Neural cell (in vitro differentiated cells): ENCODE measurements at regions not wholly inside any gene's neighbourhood (a gene's known extent, or its start where the extent isn't known, plus 50 kb on each side); places are given as distances from the start of the nearest gene placed in this dataset.

ENCODE experiments used
- H2AFZ ChIP-seq: fragments of 200-600, 300-800 bp; sonication (generic), shearing (Covaris generic); 2 replicates; pipeline ENCODE4 v1.6.0; 2014; ENCODE audit warnings: low read depth, mild to moderate bottlenecking, antibody characterized with exemption, low read length, moderate library complexity
- H3F3A ChIP-seq: fragments of 200-600 bp; shearing (Covaris generic); 2 replicates; pipeline ENCODE4 v1.6.1; 2016; ENCODE audit warnings: mild to moderate bottlenecking, moderate library complexity, mixed read lengths, antibody characterized with exemption, low read length; ENCODE audit not compliant: insufficient read depth, poor library complexity, severe bottlenecking
- H3K27ac ChIP-seq: fragments of 200-600, 300-800 bp; sonication (generic), shearing (Covaris generic); 2 replicates; pipeline ENCODE4 v1.5.1; 2014; ENCODE audit warnings: mild to moderate bottlenecking, low read length, moderate library complexity
- H3K27me3 ChIP-seq: fragments of 300-800, 200-600 bp; sonication (generic), shearing (Covaris generic); 2 replicates; pipeline ENCODE4 v1.6.0; 2014; ENCODE audit warnings: mild to moderate bottlenecking, low read depth, low read length, moderate library complexity; ENCODE audit not compliant: insufficient read depth
- H3K36me3 ChIP-seq: fragments of 300-800, 200-600 bp; sonication (generic), shearing (Covaris generic); 2 replicates; pipeline ENCODE4 v1.5.1; 2014; ENCODE audit warnings: mild to moderate bottlenecking, antibody characterized with exemption, low read length, moderate library complexity; ENCODE audit not compliant: insufficient read depth
- H3K4me2 ChIP-seq: fragments of 300-800, 200-600 bp; sonication (generic), shearing (Covaris generic); 2 replicates; pipeline ENCODE4 v1.6.0; 2014; ENCODE audit warnings: mild to moderate bottlenecking, low read length
- H3K4me3 ChIP-seq: fragments of 300-800, 200-600 bp; sonication (generic), shearing (Covaris generic); 2 replicates; pipeline ENCODE4 v1.5.1; 2014; ENCODE audit warnings: mild to moderate bottlenecking, low read length, moderate library complexity
- H3K79me2 ChIP-seq: fragments of 200-600 bp; shearing (Covaris generic); replicated peaks from 2 replicates; pipeline ENCODE4 v1.6.0; 2014; ENCODE audit warnings: mild to moderate bottlenecking, low read length, moderate library complexity; ENCODE audit not compliant: insufficient read depth
- H3K9ac ChIP-seq: fragments of 300-800, 200-600 bp; sonication (generic), shearing (Covaris generic); 2 replicates; pipeline ENCODE4 v1.6.1; 2016; ENCODE audit warnings: mild to moderate bottlenecking, low read length, mixed read lengths
- H3K9me2 ChIP-seq: fragments of 200-600 bp; shearing (Covaris generic); 2 replicates; pipeline ENCODE4 v1.6.1; 2016; ENCODE audit warnings: mild to moderate bottlenecking, low read length, mixed read lengths; ENCODE audit not compliant: insufficient read depth
- H3K9me3 ChIP-seq: fragments of 200-600, 300-800 bp; sonication (generic), shearing (Covaris generic); 2 replicates; pipeline ENCODE4 v1.6.1; 2016; ENCODE audit warnings: mild to moderate bottlenecking, mixed run types, low read length, moderate library complexity, mixed read lengths
- H4K20me1 ChIP-seq: fragments of 200-600 bp; shearing (Covaris generic); 2 replicates; pipeline ENCODE4 v1.6.1; 2016; ENCODE audit warnings: mild to moderate bottlenecking, mixed run types; ENCODE audit not compliant: insufficient read depth
- EP300 ChIP-seq: fragments of 450-650 bp; conservative IDR thresholded peaks from 2 replicates; pipeline ENCODE4 v1.6.1; 2014; ENCODE audit warnings: antibody characterized with exemption, mild to moderate bottlenecking, moderate library complexity; ENCODE audit not compliant: poor library complexity, severe bottlenecking
- EZH2 ChIP-seq: fragments of 200-600, 300-800 bp; shearing (Covaris generic), sonication (generic); IDR thresholded peaks from 2 replicates; pipeline ENCODE4 v1.6.1; 2014; ENCODE audit warnings: antibody characterized with exemption, low read length, borderline replicate concordance, mild to moderate bottlenecking; ENCODE audit not compliant: insufficient read depth, poor library complexity, severe bottlenecking
- MXI1 ChIP-seq: fragments of 450-650 bp; conservative IDR thresholded peaks from 2 replicates; pipeline ENCODE4 v1.6.1; 2014; ENCODE audit warnings: antibody characterized with exemption, mild to moderate bottlenecking; ENCODE audit not compliant: poor library complexity, severe bottlenecking
- POLR2AphosphoS5 ChIP-seq: IDR thresholded peaks from 2 replicates; pipeline ENCODE4 v1.6.1; 2012
- RAD21 ChIP-seq: fragments of 450-650 bp; conservative IDR thresholded peaks from 2 replicates; pipeline ENCODE4 v1.6.1; 2014; ENCODE audit warnings: antibody characterized with exemption, mild to moderate bottlenecking, moderate library complexity
- SMC3 ChIP-seq: fragments of 450-650 bp; conservative IDR thresholded peaks from 2 replicates; pipeline ENCODE4 v1.6.1; 2014; ENCODE audit warnings: antibody characterized with exemption, mild to moderate bottlenecking, moderate library complexity; ENCODE audit not compliant: poor library complexity
- TAF1 ChIP-seq: IDR thresholded peaks from 2 replicates; pipeline ENCODE4 v1.6.1; 2012; ENCODE audit warnings: low read depth
- TF ChIP-seq, protein P1 (sequence below): IDR thresholded peaks from 2 replicates; pipeline ENCODE4 v1.6.1; 2012; ENCODE audit warnings: borderline replicate concordance
- TF ChIP-seq, protein P2 (sequence below): fragments of 450-650 bp; IDR thresholded peaks from 2 replicates; pipeline ENCODE4 v1.5.1; 2014; ENCODE audit warnings: antibody characterized with exemption, mild to moderate bottlenecking, moderate library complexity; ENCODE audit not compliant: poor library complexity, severe bottlenecking

DNA sequence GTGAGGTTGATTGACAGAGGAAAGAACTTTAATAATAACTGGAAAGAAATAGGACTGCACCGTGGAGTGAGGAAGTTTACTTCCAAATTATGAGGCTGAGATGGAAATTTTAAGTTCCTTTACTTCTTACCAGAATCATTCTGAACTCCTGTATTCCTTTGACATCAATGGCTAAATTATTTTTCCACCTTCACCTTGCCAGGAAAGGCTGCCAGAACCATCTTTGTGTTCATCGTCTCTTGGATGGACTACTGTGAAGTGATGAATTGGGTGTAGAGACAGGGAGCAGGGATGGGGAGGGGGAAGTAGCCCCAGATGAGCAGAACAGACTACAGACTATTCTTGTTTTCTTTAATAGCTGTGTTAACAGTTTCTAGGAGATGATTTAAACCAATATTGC is 102.1 kb upstream of the CEP162 start:
- no peak overlapping the region for H3K4me3 ChIP-seq
- no peaks in the 10 kb centered on the region for H3K27me3 ChIP-seq
- no peak overlapping the region for H2AFZ ChIP-seq
- TF ChIP-seq SMC3 (no peak), POLR2AphosphoS5 (no peak), TAF1 (no peak), EP300 (no peak), RAD21 (no peak), EZH2 (no peak)
- H4K20me1 ChIP-seq = no peaks in the 10 kb centered on the region
- no peaks in the 10 kb centered on the region for H3K36me3 ChIP-seq
- no peaks in the 10 kb centered on the region for H3K79me2 ChIP-seq
- H3K9me2 ChIP-seq = no peaks in the 10 kb centered on the region
- no peak overlapping the region for H3K27ac ChIP-seq
- H3K9me3 ChIP-seq = no peaks in the 10 kb centered on the region
- no peak overlapping the region for H3K4me2 ChIP-seq
- H3K9ac ChIP-seq = no peak overlapping the region
- H3F3A ChIP-seq = no peaks in the 10 kb centered on the region

DNA sequence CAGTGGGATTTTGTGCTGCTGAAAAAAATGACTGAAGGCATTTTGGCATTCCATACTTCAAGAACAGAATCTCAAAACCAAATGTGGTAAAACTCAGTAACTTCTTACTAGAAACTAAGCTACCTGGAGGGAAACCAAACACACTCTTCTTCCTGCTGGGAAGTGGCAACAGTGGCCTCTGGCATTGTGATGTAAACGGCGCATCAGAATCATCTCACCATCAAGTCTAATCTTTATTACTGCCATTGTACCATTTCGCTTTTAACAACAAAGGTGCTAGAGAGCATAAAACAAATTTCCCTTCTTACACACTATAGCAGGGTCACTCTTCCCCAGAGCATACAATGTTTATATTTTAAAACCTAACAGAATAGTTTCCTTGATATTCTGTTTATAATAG is 101.6 kb upstream of the CEP162 start:
- no peak overlapping the region for H3K27ac ChIP-seq
- no peaks in the 10 kb centered on the region for H3K9me3 ChIP-seq
- H3K9me2 ChIP-seq = no peaks in the 10 kb centered on the region
- H3F3A ChIP-seq = no peaks in the 10 kb centered on the region
- H3K27me3 ChIP-seq = no peaks in the 10 kb centered on the region
- H3K36me3 ChIP-seq = no peaks in the 10 kb centered on the region
- H2AFZ ChIP-seq = no peak overlapping the region
- TF ChIP-seq TAF1 (no peak), SMC3 (no peak), EZH2 (no peak), RAD21 (no peak), POLR2AphosphoS5 (no peak), MXI1 (no peak), EP300 (no peak)
- TF ChIP-seq, protein P1, sequence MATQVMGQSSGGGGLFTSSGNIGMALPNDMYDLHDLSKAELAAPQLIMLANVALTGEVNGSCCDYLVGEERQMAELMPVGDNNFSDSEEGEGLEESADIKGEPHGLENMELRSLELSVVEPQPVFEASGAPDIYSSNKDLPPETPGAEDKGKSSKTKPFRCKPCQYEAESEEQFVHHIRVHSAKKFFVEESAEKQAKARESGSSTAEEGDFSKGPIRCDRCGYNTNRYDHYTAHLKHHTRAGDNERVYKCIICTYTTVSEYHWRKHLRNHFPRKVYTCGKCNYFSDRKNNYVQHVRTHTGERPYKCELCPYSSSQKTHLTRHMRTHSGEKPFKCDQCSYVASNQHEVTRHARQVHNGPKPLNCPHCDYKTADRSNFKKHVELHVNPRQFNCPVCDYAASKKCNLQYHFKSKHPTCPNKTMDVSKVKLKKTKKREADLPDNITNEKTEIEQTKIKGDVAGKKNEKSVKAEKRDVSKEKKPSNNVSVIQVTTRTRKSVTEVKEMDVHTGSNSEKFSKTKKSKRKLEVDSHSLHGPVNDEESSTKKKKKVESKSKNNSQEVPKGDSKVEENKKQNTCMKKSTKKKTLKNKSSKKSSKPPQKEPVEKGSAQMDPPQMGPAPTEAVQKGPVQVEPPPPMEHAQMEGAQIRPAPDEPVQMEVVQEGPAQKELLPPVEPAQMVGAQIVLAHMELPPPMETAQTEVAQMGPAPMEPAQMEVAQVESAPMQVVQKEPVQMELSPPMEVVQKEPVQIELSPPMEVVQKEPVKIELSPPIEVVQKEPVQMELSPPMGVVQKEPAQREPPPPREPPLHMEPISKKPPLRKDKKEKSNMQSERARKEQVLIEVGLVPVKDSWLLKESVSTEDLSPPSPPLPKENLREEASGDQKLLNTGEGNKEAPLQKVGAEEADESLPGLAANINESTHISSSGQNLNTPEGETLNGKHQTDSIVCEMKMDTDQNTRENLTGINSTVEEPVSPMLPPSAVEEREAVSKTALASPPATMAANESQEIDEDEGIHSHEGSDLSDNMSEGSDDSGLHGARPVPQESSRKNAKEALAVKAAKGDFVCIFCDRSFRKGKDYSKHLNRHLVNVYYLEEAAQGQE = no peak
- TF ChIP-seq, protein P2, sequence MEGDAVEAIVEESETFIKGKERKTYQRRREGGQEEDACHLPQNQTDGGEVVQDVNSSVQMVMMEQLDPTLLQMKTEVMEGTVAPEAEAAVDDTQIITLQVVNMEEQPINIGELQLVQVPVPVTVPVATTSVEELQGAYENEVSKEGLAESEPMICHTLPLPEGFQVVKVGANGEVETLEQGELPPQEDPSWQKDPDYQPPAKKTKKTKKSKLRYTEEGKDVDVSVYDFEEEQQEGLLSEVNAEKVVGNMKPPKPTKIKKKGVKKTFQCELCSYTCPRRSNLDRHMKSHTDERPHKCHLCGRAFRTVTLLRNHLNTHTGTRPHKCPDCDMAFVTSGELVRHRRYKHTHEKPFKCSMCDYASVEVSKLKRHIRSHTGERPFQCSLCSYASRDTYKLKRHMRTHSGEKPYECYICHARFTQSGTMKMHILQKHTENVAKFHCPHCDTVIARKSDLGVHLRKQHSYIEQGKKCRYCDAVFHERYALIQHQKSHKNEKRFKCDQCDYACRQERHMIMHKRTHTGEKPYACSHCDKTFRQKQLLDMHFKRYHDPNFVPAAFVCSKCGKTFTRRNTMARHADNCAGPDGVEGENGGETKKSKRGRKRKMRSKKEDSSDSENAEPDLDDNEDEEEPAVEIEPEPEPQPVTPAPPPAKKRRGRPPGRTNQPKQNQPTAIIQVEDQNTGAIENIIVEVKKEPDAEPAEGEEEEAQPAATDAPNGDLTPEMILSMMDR = no peak
- no peaks in the 10 kb centered on the region for H4K20me1 ChIP-seq
- H3K79me2 ChIP-seq = no peaks in the 10 kb centered on the region
- no peak overlapping the region for H3K4me2 ChIP-seq
- H3K9ac ChIP-seq = no peak overlapping the region
- H3K4me3 ChIP-seq = no peak overlapping the region

DNA sequence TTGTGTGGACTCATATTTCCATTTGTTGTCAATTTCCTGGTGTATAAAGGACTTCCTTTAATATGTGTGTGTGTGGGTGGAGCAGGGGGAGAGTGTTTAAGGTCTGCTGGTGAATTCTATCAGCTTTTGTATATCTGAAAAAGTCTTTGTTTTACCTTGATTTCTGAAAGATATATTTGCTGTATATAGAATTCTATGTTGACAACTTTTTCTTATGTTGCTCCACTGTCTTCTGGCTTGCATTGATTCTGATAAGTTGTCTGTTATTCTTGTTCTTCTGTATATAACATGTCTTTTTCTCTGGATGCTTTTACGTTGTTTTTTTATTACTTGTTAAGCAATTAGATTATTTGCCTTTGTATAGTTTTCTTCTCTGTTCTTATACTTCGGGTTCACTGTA is 90.0 kb upstream of the CEP162 start:
- Histone ChIP-seq H2AFZ (no peak overlapping the region), H3F3A (no peaks in the 10 kb centered on the region), H3K9ac (no peak overlapping the region), H4K20me1 (no peaks in the 10 kb centered on the region), H3K4me3 (no peak overlapping the region), H3K9me2 (no peaks in the 10 kb centered on the region), H3K4me2 (no peak overlapping the region), H3K27ac (no peak overlapping the region), H3K27me3 (no peaks in the 10 kb centered on the region), H3K9me3 (no peaks in the 10 kb centered on the region), H3K79me2 (no peaks in the 10 kb centered on the region), H3K36me3 (no peaks in the 10 kb centered on the region)
- TF ChIP-seq POLR2AphosphoS5 (no peak), SMC3 (no peak), MXI1 (no peak), EZH2 (no peak)
- TF ChIP-seq, protein P2 = no peak
